HEK293 (cell line): ENCODE measurements at regions not wholly inside any gene's neighbourhood (a gene's known extent, or its start where the extent isn't known, plus 50 kb on each side); places are given as distances from the start of the nearest gene placed in this dataset.

Experiments used
- ZNF426 ChIP-seq: fragments of 450-650 bp; formaldehyde crosslinking; IDR thresholded peaks from 2 replicates; pipeline ENCODE4 v1.5.1; 2017; ENCODE audit warnings: missing biosample characterization, missing genetic modification characterization, mild to moderate bottlenecking, inconsistent platforms, moderate library complexity
- TF ChIP-seq, protein P1 (sequence below): fragments of 450-650 bp; formaldehyde crosslinking; IDR thresholded peaks from 2 replicates; pipeline ENCODE4 v1.5.1; 2016; ENCODE audit warnings: missing biosample characterization, missing genetic modification characterization, borderline replicate concordance

DNA sequence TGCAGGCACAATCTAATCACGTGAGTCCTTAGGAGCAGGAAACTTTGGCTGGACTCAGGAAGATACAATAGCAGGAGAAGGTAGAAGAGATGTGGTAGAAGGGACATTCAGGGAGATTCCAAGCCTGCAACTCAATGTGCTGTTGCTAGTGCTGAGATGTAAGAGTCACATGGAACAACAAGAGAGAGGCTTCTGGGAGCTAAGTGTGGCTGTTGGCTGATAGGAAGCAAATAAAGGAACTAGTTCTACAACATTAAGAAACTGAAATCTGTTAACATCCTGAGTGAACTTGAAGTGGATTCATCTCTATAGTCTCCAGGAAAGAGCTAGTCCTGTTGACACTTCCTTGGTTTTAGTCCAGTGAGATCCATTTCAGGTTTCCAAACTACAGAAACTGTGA, 1207.4 kb downstream of the ADGRL3 start:
- TF ChIP-seq, protein P1, sequence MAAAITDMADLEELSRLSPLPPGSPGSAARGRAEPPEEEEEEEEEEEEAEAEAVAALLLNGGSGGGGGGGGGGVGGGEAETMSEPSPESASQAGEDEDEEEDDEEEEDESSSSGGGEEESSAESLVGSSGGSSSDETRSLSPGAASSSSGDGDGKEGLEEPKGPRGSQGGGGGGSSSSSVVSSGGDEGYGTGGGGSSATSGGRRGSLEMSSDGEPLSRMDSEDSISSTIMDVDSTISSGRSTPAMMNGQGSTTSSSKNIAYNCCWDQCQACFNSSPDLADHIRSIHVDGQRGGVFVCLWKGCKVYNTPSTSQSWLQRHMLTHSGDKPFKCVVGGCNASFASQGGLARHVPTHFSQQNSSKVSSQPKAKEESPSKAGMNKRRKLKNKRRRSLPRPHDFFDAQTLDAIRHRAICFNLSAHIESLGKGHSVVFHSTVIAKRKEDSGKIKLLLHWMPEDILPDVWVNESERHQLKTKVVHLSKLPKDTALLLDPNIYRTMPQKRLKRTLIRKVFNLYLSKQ (tag by site-specific recombination) = no peak
- no peak for TF ChIP-seq ZNF426 (tag by site-specific recombination)
